Nephron (organoid): ENCODE measurements at regions not wholly inside any gene's neighbourhood (a gene's known extent, or its start where the extent isn't known, plus 50 kb on each side); places are given as distances from the start of the nearest gene placed in this dataset.

Experiments
- H3K27ac Mint-ChIP-seq, 3 experiments: 2 replicates each; pipeline ENCODE4 v1.8.0; 2020; ENCODE audit warnings: mixed read lengths in 3 of 3, mild to moderate bottlenecking in 2 of 3, moderate library complexity in 1 of 3
- H3K27me3 Mint-ChIP-seq: 2 replicates; pipeline ENCODE4 v1.8.0; 2021; ENCODE audit warnings: low read depth, mild to moderate bottlenecking, moderate library complexity, mixed read lengths
- H3K36me3 Mint-ChIP-seq: 2 replicates; pipeline ENCODE4 v1.8.0; 2020; ENCODE audit warnings: low read depth, mixed read lengths
- H3K4me1 Mint-ChIP-seq: 2 replicates; pipeline ENCODE4 v1.8.0; 2020; ENCODE audit warnings: mixed read lengths
- H3K4me3 Mint-ChIP-seq, 3 experiments: 2 replicates each; pipeline ENCODE4 v1.8.0; 2020; ENCODE audit warnings: mild to moderate bottlenecking in 3 of 3, mixed read lengths in 3 of 3, moderate library complexity in 2 of 3
- H3K9me3 Mint-ChIP-seq: 2 replicates; pipeline ENCODE4 v1.8.0; 2020; ENCODE audit warnings: mixed read lengths
- TF ChIP-seq, protein P1 (sequence below), 3 experiments: fragments of 200-600 bp; sonication (generic); IDR thresholded peaks; one replicate each; pipeline ENCODE4 v1.5.0; 2021; ENCODE audit warnings: antibody characterized with exemption in 3 of 3; ENCODE audit not compliant: unreplicated experiment in 3 of 3

DNA sequence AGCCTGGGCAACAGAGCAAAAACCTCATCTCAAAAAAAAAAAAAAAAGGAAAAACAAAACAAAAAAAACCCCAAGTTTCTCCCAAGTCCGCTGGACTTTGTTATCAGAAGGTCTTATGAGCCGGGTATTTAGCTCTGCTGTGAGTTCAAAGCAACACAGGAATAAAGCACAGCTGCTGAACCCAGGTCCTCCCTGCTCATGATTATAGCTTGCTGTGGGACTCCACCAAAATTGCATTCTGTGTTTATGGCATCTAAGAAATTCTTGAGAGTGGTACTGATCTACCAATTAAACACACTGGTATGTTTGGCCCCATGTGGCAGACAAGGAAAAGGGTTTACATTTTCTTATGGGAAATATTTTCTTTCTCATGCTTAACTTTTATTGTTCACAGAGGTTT is 93.6 kb upstream of the NEDD9 start:
- H3K27ac Mint-ChIP-seq = no peak overlapping the region
- H3K9me3 Mint-ChIP-seq = no peaks in the 10 kb centered on the region
- no peaks in the 10 kb centered on the region for H3K36me3 Mint-ChIP-seq
- peaks cover 19% of the 10 kb centered on the region for H3K4me1 Mint-ChIP-seq
- no peak overlapping the region for H3K4me3 Mint-ChIP-seq
- H3K27me3 Mint-ChIP-seq = no peaks in the 10 kb centered on the region
- TF ChIP-seq, protein P1, sequence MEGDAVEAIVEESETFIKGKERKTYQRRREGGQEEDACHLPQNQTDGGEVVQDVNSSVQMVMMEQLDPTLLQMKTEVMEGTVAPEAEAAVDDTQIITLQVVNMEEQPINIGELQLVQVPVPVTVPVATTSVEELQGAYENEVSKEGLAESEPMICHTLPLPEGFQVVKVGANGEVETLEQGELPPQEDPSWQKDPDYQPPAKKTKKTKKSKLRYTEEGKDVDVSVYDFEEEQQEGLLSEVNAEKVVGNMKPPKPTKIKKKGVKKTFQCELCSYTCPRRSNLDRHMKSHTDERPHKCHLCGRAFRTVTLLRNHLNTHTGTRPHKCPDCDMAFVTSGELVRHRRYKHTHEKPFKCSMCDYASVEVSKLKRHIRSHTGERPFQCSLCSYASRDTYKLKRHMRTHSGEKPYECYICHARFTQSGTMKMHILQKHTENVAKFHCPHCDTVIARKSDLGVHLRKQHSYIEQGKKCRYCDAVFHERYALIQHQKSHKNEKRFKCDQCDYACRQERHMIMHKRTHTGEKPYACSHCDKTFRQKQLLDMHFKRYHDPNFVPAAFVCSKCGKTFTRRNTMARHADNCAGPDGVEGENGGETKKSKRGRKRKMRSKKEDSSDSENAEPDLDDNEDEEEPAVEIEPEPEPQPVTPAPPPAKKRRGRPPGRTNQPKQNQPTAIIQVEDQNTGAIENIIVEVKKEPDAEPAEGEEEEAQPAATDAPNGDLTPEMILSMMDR (IDR thresholded peaks at IDR 0.05; ENCODE audit: unreplicated experiment in 3 of 3) = no peak

DNA sequence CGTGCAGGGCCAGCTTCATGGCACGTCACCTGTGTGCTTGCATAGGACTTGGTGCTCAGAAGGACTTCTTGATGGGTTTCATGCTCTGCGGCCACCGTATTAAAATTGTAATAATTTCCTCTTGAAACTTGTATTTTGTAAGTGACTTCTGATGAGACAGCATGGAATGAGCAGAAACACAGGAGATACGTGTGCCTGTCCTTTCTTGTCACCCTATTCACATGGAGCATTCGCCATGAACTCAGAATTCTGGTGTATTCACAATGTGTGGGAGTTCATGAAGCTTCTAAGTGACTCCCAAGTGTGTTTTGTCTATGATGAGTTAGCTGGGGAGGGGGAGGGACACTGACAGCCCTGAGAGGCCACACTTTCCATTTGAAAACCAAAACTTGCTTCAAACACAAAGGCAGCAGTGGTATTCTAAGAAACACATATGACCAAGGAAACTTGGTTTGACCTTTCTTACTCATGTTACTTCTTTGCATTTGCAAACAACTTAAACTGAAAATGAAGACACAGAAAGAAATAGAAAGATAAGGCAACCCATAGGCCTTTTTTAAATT is 92.1 kb upstream of the NEDD9 start:
- TF ChIP-seq, protein P1 (IDR thresholded peaks at IDR 0.05; ENCODE audit: unreplicated experiment in 3 of 3) = no peak
- Mint-ChIP-seq H3K9me3 (no peaks in the 10 kb centered on the region), H3K4me1 (peaks cover 14% of the 10 kb centered on the region), H3K4me3 (no peak overlapping the region), H3K27ac (peak overlapping the region; percentile 19 to 69 (median 63)), H3K27me3 (no peaks in the 10 kb centered on the region), H3K36me3 (no peaks in the 10 kb centered on the region)

DNA sequence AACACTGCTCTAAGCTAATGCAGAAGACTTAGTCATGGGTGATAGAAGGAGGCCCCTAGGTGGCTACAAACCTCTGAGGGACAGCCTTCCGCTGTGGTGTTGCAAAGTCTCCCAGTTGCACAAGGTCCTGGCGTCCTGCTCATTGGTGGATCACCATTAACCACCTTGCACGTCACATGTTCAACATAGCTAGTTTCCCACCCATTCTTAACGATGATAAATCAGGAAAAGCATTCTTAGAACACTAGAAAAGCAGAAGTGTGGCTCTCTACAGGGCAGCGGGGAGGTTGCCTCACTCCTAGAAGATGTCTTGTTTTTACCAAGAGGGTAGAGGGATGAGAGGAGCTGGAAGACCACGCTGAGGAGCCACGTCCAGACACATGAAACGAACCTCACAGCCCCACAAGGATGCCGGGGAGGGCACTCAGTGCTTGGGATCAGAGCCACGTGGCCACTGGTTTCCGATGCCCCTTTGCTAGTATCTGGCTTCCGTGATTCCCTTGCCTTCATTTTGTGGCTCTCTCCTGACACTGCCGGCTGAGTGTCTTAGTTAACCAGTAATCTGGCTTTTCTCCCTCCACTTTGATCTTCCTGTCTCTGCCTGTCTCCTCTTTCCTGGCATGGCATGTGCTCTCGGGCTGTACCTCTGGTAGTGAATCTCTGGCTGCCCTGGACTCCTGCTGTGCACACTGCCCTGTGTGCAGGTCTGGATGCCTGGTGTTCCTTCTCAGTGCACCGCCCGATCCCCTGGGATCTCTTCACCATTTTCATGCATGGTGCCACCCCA is 91.4 kb upstream of the NEDD9 start:
- Mint-ChIP-seq H3K27me3 (no peaks in the 10 kb centered on the region), H3K27ac (peak overlapping the region in 2 of 3 experiments; percentile 19 to 69), H3K4me1 (peaks cover 19% of the 10 kb centered on the region), H3K4me3 (no peak overlapping the region), H3K9me3 (no peaks in the 10 kb centered on the region), H3K36me3 (no peaks in the 10 kb centered on the region)
- TF ChIP-seq, protein P1 (IDR thresholded peaks at IDR 0.05; ENCODE audit: unreplicated experiment in 3 of 3) = no peak

DNA sequence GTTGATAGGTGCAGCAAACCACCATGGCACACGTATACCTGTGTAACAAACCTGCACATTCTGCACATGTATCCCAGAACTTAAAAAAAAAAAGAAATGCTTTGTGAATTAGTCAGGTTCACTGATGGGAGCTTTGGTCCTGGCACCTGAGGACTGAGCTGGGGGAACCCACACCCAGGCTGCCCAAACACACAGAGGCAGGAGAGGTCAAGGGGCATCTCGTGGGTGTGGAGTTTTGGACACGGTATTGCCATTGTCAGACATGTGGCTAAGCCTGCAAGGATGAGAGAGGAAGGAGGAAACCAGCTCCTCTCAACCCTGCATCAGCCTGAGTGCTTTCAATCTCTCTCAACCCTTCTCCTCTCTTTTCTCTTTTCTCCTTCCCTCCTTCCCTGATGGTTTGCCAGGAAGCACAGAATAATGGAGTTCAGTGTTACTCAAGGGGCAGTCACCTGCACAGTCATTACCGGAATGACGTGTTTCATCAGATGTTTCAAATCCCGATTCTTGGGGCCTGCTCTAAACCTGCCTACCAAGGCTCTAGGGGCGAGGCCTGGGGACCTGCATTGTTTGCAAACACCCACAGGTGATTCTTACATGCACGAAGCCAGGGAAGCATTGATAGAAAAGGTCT is 89.9 kb upstream of the NEDD9 start:
- Mint-ChIP-seq H3K36me3 (no peaks in the 10 kb centered on the region), H3K4me1 (peaks cover 28% of the 10 kb centered on the region), H3K27me3 (no peaks in the 10 kb centered on the region), H3K4me3 (no peak overlapping the region), H3K27ac (peak overlapping the region in 2 of 3 experiments; percentile 19 to 34), H3K9me3 (no peaks in the 10 kb centered on the region)
- TF ChIP-seq, protein P1 (IDR thresholded peaks at IDR 0.05; ENCODE audit: unreplicated experiment in 3 of 3) = no peak

DNA sequence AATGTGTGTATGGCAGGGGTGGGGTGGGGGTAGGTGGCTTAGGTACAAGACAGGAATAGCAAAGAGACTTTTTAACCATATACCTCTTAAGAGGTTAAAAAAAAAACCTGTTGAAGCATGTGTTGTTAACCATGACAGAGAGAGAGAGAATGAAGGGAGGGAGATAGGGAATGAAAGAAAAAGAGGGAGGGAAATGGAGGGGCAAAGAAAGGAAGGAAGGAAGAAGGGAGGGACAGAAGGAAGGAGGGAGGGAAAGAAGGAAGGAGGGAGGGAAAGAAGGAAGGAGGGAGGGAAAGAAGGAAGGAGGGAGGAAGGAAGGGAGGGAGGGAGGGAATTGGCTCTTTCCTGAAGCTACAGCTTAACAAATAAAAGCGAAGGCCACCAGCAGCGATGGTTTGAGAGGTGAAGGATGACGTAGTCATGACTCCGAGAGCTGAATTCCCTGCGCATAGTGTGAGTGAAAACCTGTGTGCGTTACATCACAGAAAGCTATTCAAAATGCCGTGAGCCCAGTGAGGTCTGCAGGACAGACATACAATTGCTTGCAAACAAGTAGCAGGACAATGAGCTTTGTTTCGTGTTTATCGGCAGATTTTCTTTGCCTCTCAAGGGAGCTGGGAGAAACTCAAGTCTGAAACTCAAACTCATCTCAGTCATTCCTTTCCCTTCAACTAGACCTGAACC is 88.6 kb upstream of the NEDD9 start:
- no peak overlapping the region for H3K27ac Mint-ChIP-seq
- H3K9me3 Mint-ChIP-seq = no peaks in the 10 kb centered on the region
- TF ChIP-seq, protein P1 (IDR thresholded peaks at IDR 0.05; ENCODE audit: unreplicated experiment in 3 of 3) = no peak
- no peak overlapping the region for H3K4me3 Mint-ChIP-seq
- H3K27me3 Mint-ChIP-seq = no peaks in the 10 kb centered on the region
- peaks cover 34% of the 10 kb centered on the region for H3K4me1 Mint-ChIP-seq
- no peaks in the 10 kb centered on the region for H3K36me3 Mint-ChIP-seq
